Stimulated activated naive B cell treated with anti-CD40 and anti-IgM and Interleukin-4, amounts not matched to agents 10 μg/mL and 1 μg/mL and 100 μg/mL, for 72 hours (primary cell): ENCODE measurements at regions not wholly inside any gene's neighbourhood (a gene's known extent, or its start where the extent isn't known, plus 50 kb on each side); places are given as distances from the start of the nearest gene placed in this dataset.

ENCODE experiments used
- ATAC-seq, 2 donors: fragments of 150-1000 bp; cut with Tn5 transposase; replicated peaks; 2 replicates each; pipeline ENCODE4 v1.10.0; 2021; ENCODE audit warnings: moderate library complexity in 1 of 2
- DNase-seq: peaks from one replicate; pipeline ENCODE4 v3.0.0; 2021
- H3K27ac Mint-ChIP-seq: one replicate; pipeline ENCODE4 v1.8.0; 2022; ENCODE audit warnings: mild to moderate bottlenecking, mixed read lengths
- H3K27me3 Mint-ChIP-seq, 2 donors: one replicate each; pipeline ENCODE4 v1.8.0; 2022; ENCODE audit warnings: mixed read lengths in 2 of 2
- H3K36me3 Mint-ChIP-seq, 2 donors: one replicate each; pipeline ENCODE4 v1.8.0; 2022; ENCODE audit warnings: mixed read lengths in 2 of 2, mild to moderate bottlenecking in 1 of 2
- H3K4me1 Mint-ChIP-seq, 2 donors: one replicate each; pipeline ENCODE4 v1.8.0; 2022; ENCODE audit warnings: mixed read lengths in 2 of 2, mild to moderate bottlenecking in 1 of 2
- H3K4me3 Mint-ChIP-seq, 2 donors: one replicate each; pipeline ENCODE4 v1.8.0; 2022; ENCODE audit warnings: mild to moderate bottlenecking in 2 of 2, mixed read lengths in 2 of 2, moderate library complexity in 1 of 2
- H3K9me3 Mint-ChIP-seq, 2 donors: one replicate each; pipeline ENCODE4 v1.8.0; 2022; ENCODE audit warnings: mixed read lengths in 2 of 2, mild to moderate bottlenecking in 1 of 2

GRCh38 chr3:54042259-54042823 lies 80.0 kb upstream of the CACNA2D3 start:
- H3K4me3 Mint-ChIP-seq, result no peak overlapping the region
- H3K9me3 Mint-ChIP-seq, result no peaks in the 10 kb centered on the region
- H3K4me1 Mint-ChIP-seq, result no peaks in the 10 kb centered on the region
- H3K27ac Mint-ChIP-seq, result no peak overlapping the region
- DNase-seq (no peak), ATAC-seq (no peak)
- peaks cover 0 to 3% of the 10 kb centered on the region in 2 donors for H3K27me3 Mint-ChIP-seq
- no peaks in the 10 kb centered on the region for H3K36me3 Mint-ChIP-seq

- Mint-ChIP-seq H3K36me3 (no peaks in the 10 kb centered on the region), H3K27ac (no peak overlapping the region), H3K27me3 (peaks cover 0 to 4% of the 10 kb centered on the region in 2 donors)
These were observed 81.9 kb upstream of the CACNA2D3 start for GRCh38 chr3:54040476-54040875.

GRCh38 chr3:54038391-54038790 lies 84.0 kb upstream of the CACNA2D3 start:
- DNase-seq, result no peak
- no peaks in the 10 kb centered on the region for H3K9me3 Mint-ChIP-seq
- no peak overlapping the region for H3K27ac Mint-ChIP-seq
- no peaks in the 10 kb centered on the region for H3K36me3 Mint-ChIP-seq
- no peak for ATAC-seq
- H3K4me3 Mint-ChIP-seq, result no peak overlapping the region
- H3K4me1 Mint-ChIP-seq, result no peaks in the 10 kb centered on the region
- peaks cover 0 to 4% of the 10 kb centered on the region in 2 donors for H3K27me3 Mint-ChIP-seq

More at GRCh38 chr3:54040476-54040875, 81.9 kb upstream of the CACNA2D3 start:
- Mint-ChIP-seq H3K4me1 (no peaks in the 10 kb centered on the region), H3K4me3 (no peak overlapping the region), H3K9me3 (no peaks in the 10 kb centered on the region)
- ATAC-seq (no peak), DNase-seq (no peak)

DNA sequence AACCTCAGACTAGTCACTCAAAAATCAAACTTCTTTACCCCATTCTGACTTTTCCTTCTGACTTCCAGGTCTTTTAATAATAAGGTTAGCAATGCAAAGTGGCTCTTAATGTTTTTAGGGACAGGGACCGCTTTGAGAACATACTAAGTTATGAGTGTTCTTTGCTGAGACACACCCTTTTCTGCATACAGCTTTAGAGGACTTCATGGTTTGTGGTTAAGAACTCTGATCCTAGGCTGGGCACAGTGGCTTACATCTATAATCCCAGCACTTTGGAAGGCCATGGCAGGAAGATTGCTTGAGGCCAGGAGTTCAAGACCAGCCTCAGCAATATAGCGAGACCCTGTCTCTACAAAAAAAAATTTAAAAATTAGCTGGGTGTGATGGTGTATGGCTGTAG lies 85.8 kb upstream of the CACNA2D3 start:
- Mint-ChIP-seq H3K27me3 (peaks cover 0 to 4% of the 10 kb centered on the region in 2 donors), H3K4me1 (no peaks in the 10 kb centered on the region), H3K27ac (no peak overlapping the region), H3K4me3 (no peak overlapping the region), H3K9me3 (no peaks in the 10 kb centered on the region), H3K36me3 (no peaks in the 10 kb centered on the region)
- no peak for ATAC-seq
- DNase-seq, result no peak

GRCh38 chr3:54034971-54035370 lies 87.4 kb upstream of the CACNA2D3 start:
- Mint-ChIP-seq H3K4me1 (no peaks in the 10 kb centered on the region), H3K9me3 (no peaks in the 10 kb centered on the region), H3K4me3 (no peak overlapping the region), H3K36me3 (no peaks in the 10 kb centered on the region), H3K27ac (no peak overlapping the region), H3K27me3 (peaks cover 0 to 4% of the 10 kb centered on the region in 2 donors)
- DNase-seq (no peak), ATAC-seq (no peak)

DNA sequence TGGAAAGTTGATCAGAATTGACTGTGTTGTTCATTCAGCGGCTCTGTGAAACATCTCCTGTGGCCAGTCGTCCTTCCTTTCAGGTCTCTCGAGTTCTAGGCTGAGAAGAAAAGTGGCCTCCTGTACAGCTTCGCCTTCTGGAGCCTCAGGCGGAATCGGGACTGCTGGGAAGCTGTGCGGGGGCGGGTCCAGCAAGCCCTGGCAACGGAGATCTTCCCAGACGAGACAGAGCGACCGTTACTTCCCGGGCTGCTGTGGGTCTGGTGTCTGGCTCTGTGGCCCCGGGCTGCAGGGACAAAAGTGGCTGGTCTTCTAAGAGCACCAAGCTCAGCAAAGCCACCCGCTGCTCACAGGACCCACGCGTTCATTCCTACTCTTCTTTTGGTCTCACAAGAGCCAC lies 88.6 kb upstream of the CACNA2D3 start:
- no peaks in the 10 kb centered on the region for H3K36me3 Mint-ChIP-seq
- no peak overlapping the region for H3K4me3 Mint-ChIP-seq
- DNase-seq (no peak), ATAC-seq (no peak)
- H3K4me1 Mint-ChIP-seq, result no peaks in the 10 kb centered on the region
- H3K9me3 Mint-ChIP-seq, result no peaks in the 10 kb centered on the region
- H3K27ac Mint-ChIP-seq, result no peak overlapping the region
- peaks cover 0 to 4% of the 10 kb centered on the region in 2 donors for H3K27me3 Mint-ChIP-seq

DNA sequence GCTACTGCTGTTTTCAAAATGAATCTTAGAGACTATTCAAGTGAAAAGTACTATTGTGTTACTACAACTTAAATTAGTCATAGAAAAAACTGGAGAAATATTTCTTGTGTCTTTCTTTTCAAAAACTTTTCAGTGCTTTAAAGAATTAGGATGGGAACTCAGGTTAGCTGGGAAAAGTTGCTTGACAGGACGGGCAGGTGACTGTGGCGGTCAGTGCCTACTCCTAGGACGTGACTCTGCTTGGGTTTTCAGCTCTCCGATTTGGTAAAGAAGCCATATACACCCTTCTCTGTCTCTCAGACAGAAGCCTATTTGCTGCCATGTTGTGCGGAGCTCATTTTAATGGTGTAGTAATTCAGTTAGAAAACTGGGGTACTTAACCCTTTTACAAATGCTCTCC lies 89.8 kb upstream of the CACNA2D3 start:
- Mint-ChIP-seq H3K27me3 (peaks cover 0 to 4% of the 10 kb centered on the region in 2 donors), H3K36me3 (no peaks in the 10 kb centered on the region), H3K4me3 (no peak overlapping the region), H3K9me3 (no peaks in the 10 kb centered on the region), H3K27ac (no peak overlapping the region), H3K4me1 (no peaks in the 10 kb centered on the region)
- ATAC-seq (no peak), DNase-seq (no peak)

- Mint-ChIP-seq H3K36me3 (no peaks in the 10 kb centered on the region), H3K27me3 (peaks cover 0 to 5% of the 10 kb centered on the region in 2 donors), H3K9me3 (no peaks in the 10 kb centered on the region), H3K27ac (no peak overlapping the region), H3K4me1 (no peaks in the 10 kb centered on the region), H3K4me3 (no peak overlapping the region)
- DNase-seq (no peak), ATAC-seq (no peak)
These were observed 94.0 kb upstream of the CACNA2D3 start for GRCh38 chr3:54028372-54028771.

GRCh38 chr3:54026543-54026942 lies 95.8 kb upstream of the CACNA2D3 start:
- no peak overlapping the region for H3K4me3 Mint-ChIP-seq

GRCh38 chr3:54021071-54021470 lies 101.3 kb upstream of the CACNA2D3 start:
- no peaks in the 10 kb centered on the region for H3K36me3 Mint-ChIP-seq
- peaks cover 0 to 4% of the 10 kb centered on the region in 2 donors for H3K27me3 Mint-ChIP-seq
- H3K4me1 Mint-ChIP-seq, result no peaks in the 10 kb centered on the region
- H3K9me3 Mint-ChIP-seq, result peaks cover 10 to 11% of the 10 kb centered on the region in 2 donors
- no peak overlapping the region for H3K27ac Mint-ChIP-seq
- H3K4me3 Mint-ChIP-seq, result no peak overlapping the region
- ATAC-seq (no peak), DNase-seq (no peak)

More at GRCh38 chr3:54026543-54026942, 95.8 kb upstream of the CACNA2D3 start:
- H3K27ac Mint-ChIP-seq, result no peak overlapping the region
- H3K4me1 Mint-ChIP-seq, result no peaks in the 10 kb centered on the region
- H3K9me3 Mint-ChIP-seq, result peaks cover 5 to 6% of the 10 kb centered on the region in 2 donors
- no peaks in the 10 kb centered on the region for H3K36me3 Mint-ChIP-seq
- DNase-seq, result no peak
- peaks cover 4 to 5% of the 10 kb centered on the region in 2 donors for H3K27me3 Mint-ChIP-seq
- ATAC-seq, result no peak

DNA sequence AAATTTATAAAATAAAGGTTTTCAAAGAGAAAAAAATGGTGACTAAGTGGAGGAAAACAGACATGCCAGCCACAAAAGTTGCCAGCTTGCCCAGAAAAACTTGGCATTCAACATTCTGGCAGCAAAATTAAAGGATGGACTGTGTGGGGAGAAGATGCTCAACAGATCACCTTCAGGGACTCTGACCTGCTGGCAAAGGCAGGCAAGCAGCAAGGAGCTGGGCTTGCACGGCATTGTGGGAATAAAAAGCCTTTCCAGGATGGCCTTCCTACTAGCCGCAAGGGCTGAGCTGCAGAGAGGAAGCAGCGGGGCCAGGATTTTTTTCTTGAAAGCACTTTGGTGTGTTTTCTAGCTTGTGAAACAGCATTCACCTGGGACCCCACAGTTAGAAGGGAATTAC lies 101.9 kb upstream of the CACNA2D3 start:
- Mint-ChIP-seq H3K36me3 (no peaks in the 10 kb centered on the region), H3K4me3 (no peak overlapping the region), H3K4me1 (no peaks in the 10 kb centered on the region), H3K27ac (no peak overlapping the region), H3K27me3 (peaks cover 0 to 4% of the 10 kb centered on the region in 2 donors), H3K9me3 (peaks cover 10 to 11% of the 10 kb centered on the region in 2 donors)
- ATAC-seq (no peak), DNase-seq (no peak)

DNA sequence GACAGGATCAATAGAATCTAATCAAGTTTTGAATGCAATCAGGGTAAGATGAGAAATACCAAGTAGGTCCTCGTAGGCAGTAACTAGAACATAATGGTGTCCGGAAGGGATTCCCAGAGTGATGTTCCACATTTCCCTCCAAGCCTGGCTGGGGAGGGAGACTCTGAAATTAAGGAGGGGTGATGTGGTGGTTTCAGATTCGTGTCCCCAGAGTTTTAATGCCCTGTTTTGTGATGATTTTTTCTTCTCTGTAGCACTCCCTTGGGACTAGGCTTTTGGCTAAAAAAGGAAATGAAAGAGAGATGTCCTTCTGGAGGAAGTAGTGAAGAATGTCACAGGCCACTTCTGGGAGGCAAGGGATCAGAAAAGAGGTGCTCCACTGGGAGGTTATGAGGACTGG lies 108.3 kb upstream of the CACNA2D3 start:
- H3K36me3 Mint-ChIP-seq, result no peaks in the 10 kb centered on the region
- H3K9me3 Mint-ChIP-seq, result peaks cover 5 to 6% of the 10 kb centered on the region in 2 donors
- ATAC-seq (no peak), DNase-seq (no peak)
- H3K27ac Mint-ChIP-seq, result no peak overlapping the region
- no peak overlapping the region for H3K4me3 Mint-ChIP-seq
- H3K27me3 Mint-ChIP-seq, result peaks cover 5 to 9% of the 10 kb centered on the region in 2 donors
- peaks cover 0 to 9% of the 10 kb centered on the region in 2 donors for H3K4me1 Mint-ChIP-seq

GRCh38 chr3:54008744-54009143 lies 113.6 kb upstream of the CACNA2D3 start:
- DNase-seq, result no peak
- Mint-ChIP-seq H3K27ac (no peak overlapping the region), H3K27me3 (peaks cover 4 to 5% of the 10 kb centered on the region in 2 donors), H3K9me3 (peaks cover 0 to 2% of the 10 kb centered on the region in 2 donors), H3K4me3 (no peak overlapping the region), H3K36me3 (no peaks in the 10 kb centered on the region), H3K4me1 (peaks cover 0 to 3% of the 10 kb centered on the region in 2 donors)
- ATAC-seq, result no peak

GRCh38 chr3:54008099-54008498 lies 114.3 kb upstream of the CACNA2D3 start:
- H3K4me1 Mint-ChIP-seq, result no peaks in the 10 kb centered on the region
- ATAC-seq (no peak), DNase-seq (no peak)
- H3K4me3 Mint-ChIP-seq, result no peak overlapping the region
- H3K27me3 Mint-ChIP-seq, result peaks cover 0 to 5% of the 10 kb centered on the region in 2 donors
- no peaks in the 10 kb centered on the region for H3K36me3 Mint-ChIP-seq
- no peak overlapping the region for H3K27ac Mint-ChIP-seq
- peaks cover 0 to 2% of the 10 kb centered on the region in 2 donors for H3K9me3 Mint-ChIP-seq

GRCh38 chr3:54004335-54004734 lies 112.7 kb upstream of the SELENOK start:
- Mint-ChIP-seq H3K9me3 (peaks cover 0 to 2% of the 10 kb centered on the region in 2 donors), H3K27me3 (peaks cover 0 to 5% of the 10 kb centered on the region in 2 donors), H3K4me3 (no peak overlapping the region), H3K4me1 (no peaks in the 10 kb centered on the region), H3K36me3 (no peaks in the 10 kb centered on the region), H3K27ac (no peak overlapping the region)
- DNase-seq, result no peak
- ATAC-seq, result no peak
